Activated CD4-positive, alpha-beta T cell treated with anti-CD3 and anti-CD28 coated beads for 36 hours (primary cell): ENCODE measurements at regions not wholly inside any gene's neighbourhood (a gene's known extent, or its start where the extent isn't known, plus 50 kb on each side); places are given as distances from the start of the nearest gene placed in this dataset.
A peak's percentile ranks its signal among the peaks of the same experiment; 100 is the strongest.

ENCODE experiments used
- ATAC-seq: fragments of 200-7000 bp; cut with Tn5 transposase; one replicate; pipeline ENCODE4 v1.10.0; 2021; ENCODE audit warnings: mild to moderate bottlenecking, moderate library complexity
- CTCF ChIA-PET: fragments of 350-600 bp; sonication (Branson Sonifier 250); formaldehyde crosslinking; loops from one replicate; lab custom pipeline; 2021; ENCODE audit warnings: antibody characterized with exemption; lab: Charles Lee
- POLR2A ChIA-PET: fragments of 350-600 bp; sonication (Branson Sonifier 250); formaldehyde crosslinking; loops from one replicate; lab custom pipeline; 2021; ENCODE audit warnings: antibody characterized with exemption, inconsistent platforms; lab: Charles Lee
- DNase-seq: peaks from one replicate; pipeline ENCODE4 v3.0.0-alpha.2; 2020
- H3K27ac Mint-ChIP-seq: one replicate; pipeline ENCODE4 v1.8.0; 2021; ENCODE audit warnings: mixed read lengths
- H3K27me3 Mint-ChIP-seq: one replicate; pipeline ENCODE4 v1.8.0; 2021; ENCODE audit warnings: mixed read lengths
- H3K36me3 Mint-ChIP-seq: one replicate; pipeline ENCODE4 v1.8.0; 2021; ENCODE audit warnings: low read depth, mixed read lengths
- H3K4me1 Mint-ChIP-seq: one replicate; pipeline ENCODE4 v1.8.0; 2021; ENCODE audit warnings: mixed read lengths
- H3K4me3 Mint-ChIP-seq: one replicate; pipeline ENCODE4 v1.8.0; 2021; ENCODE audit warnings: mild to moderate bottlenecking, moderate library complexity, mixed read lengths
- H3K9me3 Mint-ChIP-seq: one replicate; pipeline ENCODE4 v1.8.0; 2021; ENCODE audit warnings: low read depth, mixed read lengths
- intact Hi-C, 2 experiments: fragments of 100-400 bp; cut with DNase I in 1 of 2; cut with micrococcal nuclease in 1 of 2; formaldehyde crosslinking; loops; one replicate each; pipeline versions ENCODE4 v1.14.2 to v1.15.1; 2022 to 2024; cut with DNase I, micrococcal nuclease

GRCh38 chr13:76707360-76707759, 178.8 kb downstream of the KCTD12 start:
- intact Hi-C loops = no loop called here
- ChIA-PET CTCF (interaction anchor here (0.6 to 0.7 kb wide), 2 partner anchors 44 to 235 kb away, joined by 3 read pairs; no protein-coding TSS in a partner anchor), POLR2A (no interaction called here)
- Mint-ChIP-seq H3K4me1 (no peaks in the 10 kb centered on the region), H3K4me3 (no peak overlapping the region), H3K27me3 (no peaks in the 10 kb centered on the region), H3K9me3 (no peaks in the 10 kb centered on the region), H3K27ac (no peak overlapping the region), H3K36me3 (no peaks in the 10 kb centered on the region)
- ATAC-seq (no peak), DNase-seq (no peak)

- CTCF ChIA-PET = interaction anchor here (0.6 kb wide), 1 partner anchor 685 kb away, joined by 4 read pairs; no protein-coding TSS in a partner anchor
- Mint-ChIP-seq H3K4me3 (no peak overlapping the region), H3K27me3 (peaks cover 2% of the 10 kb centered on the region), H3K4me1 (no peaks in the 10 kb centered on the region), H3K36me3 (no peaks in the 10 kb centered on the region), H3K9me3 (no peaks in the 10 kb centered on the region), H3K27ac (no peak overlapping the region)
- DNase-seq = no peak
- intact Hi-C loops = no loop called here
- POLR2A ChIA-PET = no interaction called here
- no peak for ATAC-seq
These were observed 182.4 kb downstream of the KCTD12 start for GRCh38 chr13:76703621-76704288.

DNA sequence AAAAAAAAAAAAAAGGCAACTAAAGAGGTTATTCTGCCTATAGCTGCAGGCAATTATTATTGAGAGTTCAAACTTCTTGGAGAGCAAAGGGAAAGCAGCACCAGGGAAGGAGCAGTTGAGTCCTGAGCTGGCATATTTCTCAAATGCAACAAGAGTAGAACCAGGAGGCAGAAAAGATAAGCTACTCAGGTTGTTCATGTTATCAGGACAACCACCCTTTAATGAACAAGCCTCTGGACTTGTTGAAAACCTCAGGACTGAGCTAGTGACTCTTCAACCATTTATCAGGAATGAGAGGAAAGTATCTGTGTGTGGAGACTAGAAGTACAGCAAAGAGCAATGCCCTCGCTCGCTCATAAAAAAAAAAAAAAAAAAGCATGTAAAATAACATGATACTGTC, 183.0 kb downstream of the KCTD12 start:
- H3K4me3 Mint-ChIP-seq = no peak overlapping the region
- H3K36me3 Mint-ChIP-seq = no peaks in the 10 kb centered on the region
- H3K27ac Mint-ChIP-seq = no peak overlapping the region
- intact Hi-C loops = no loop called here
- peaks cover 2% of the 10 kb centered on the region for H3K27me3 Mint-ChIP-seq
- H3K4me1 Mint-ChIP-seq = no peaks in the 10 kb centered on the region
- POLR2A ChIA-PET = no interaction called here
- no peaks in the 10 kb centered on the region for H3K9me3 Mint-ChIP-seq
- CTCF ChIA-PET = no interaction called here
- ATAC-seq = no peak
- no peak for DNase-seq

DNA sequence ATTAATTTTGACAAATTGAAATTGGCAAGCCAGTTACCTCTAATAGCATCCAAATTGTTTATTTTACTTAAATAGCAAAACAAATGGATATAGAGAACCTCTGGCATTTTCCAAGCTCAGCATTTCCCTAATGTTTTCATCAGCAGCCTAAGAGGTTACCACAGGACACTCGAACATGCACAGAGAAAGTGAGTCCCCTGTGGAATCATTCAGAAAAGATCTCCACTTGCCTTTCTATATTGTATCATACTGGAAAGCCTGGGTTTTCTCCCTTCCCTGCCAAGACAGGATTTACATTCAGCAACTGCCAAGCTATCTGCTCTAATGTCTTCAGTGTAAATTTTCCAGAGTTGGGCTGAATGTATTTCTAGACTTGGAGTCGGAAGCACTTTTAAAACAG, 188.9 kb downstream of the KCTD12 start:
- no peaks in the 10 kb centered on the region for H3K4me1 Mint-ChIP-seq
- DNase-seq = no peak
- CTCF ChIA-PET = interaction anchor here (0.6 kb wide), 1 partner anchor 1147 kb away, joined by 3 read pairs; no protein-coding TSS in a partner anchor

GRCh38 chr13:76696370-76696769, 189.8 kb downstream of the KCTD12 start:
- no peak overlapping the region for H3K27ac Mint-ChIP-seq
- no peak for ATAC-seq
- no peaks in the 10 kb centered on the region for H3K36me3 Mint-ChIP-seq
- ChIA-PET CTCF (interaction anchor here (1.6 kb wide), 1 partner anchor 208 kb away, joined by 5 read pairs; no protein-coding TSS in a partner anchor), POLR2A (no interaction called here)
- no peaks in the 10 kb centered on the region for H3K9me3 Mint-ChIP-seq
- no peaks in the 10 kb centered on the region for H3K4me1 Mint-ChIP-seq
- no peak overlapping the region for H3K4me3 Mint-ChIP-seq
- no peak for DNase-seq
- intact Hi-C loops = no loop called here
- peaks cover 8% of the 10 kb centered on the region for H3K27me3 Mint-ChIP-seq

More for the DNA sequence above, 188.9 kb downstream of the KCTD12 start:
- POLR2A ChIA-PET = no interaction called here
- ATAC-seq = no peak
- H3K27me3 Mint-ChIP-seq = peaks cover 8% of the 10 kb centered on the region
- no peaks in the 10 kb centered on the region for H3K36me3 Mint-ChIP-seq
- no peak overlapping the region for H3K4me3 Mint-ChIP-seq
- H3K27ac Mint-ChIP-seq = no peak overlapping the region
- H3K9me3 Mint-ChIP-seq = no peaks in the 10 kb centered on the region
- intact Hi-C loops = no loop called here

DNA sequence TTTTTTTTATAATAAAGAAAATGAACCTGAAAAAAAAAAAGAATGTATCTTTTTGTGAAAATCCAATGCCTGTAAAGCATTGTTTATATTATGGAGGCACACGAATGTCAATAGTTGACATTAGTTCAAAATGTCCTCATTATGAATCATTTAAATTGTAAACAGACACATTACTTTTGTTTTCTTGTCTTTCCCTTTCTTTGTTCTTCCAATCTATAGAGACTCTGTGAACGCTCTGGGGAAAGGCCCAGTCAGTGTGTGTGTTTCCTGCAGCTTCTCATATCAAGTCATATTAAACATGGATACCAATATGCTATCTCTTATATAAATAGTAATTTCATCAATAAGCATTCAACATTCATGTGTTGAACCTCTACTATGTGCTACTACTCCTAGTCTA, 193.1 kb downstream of the KCTD12 start:
- ChIA-PET POLR2A (no interaction called here), CTCF (interaction anchor here (1.1 kb wide), 1 partner anchor 24 kb away, joined by 3 read pairs; no protein-coding TSS in a partner anchor)
- H3K27ac Mint-ChIP-seq = no peak overlapping the region
- no peaks in the 10 kb centered on the region for H3K4me1 Mint-ChIP-seq
- ATAC-seq (no peak), DNase-seq (no peak)
- H3K9me3 Mint-ChIP-seq = no peaks in the 10 kb centered on the region
- H3K36me3 Mint-ChIP-seq = no peaks in the 10 kb centered on the region
- no peak overlapping the region for H3K4me3 Mint-ChIP-seq
- peaks cover 5% of the 10 kb centered on the region for H3K27me3 Mint-ChIP-seq
- intact Hi-C loops = no loop called here

DNA sequence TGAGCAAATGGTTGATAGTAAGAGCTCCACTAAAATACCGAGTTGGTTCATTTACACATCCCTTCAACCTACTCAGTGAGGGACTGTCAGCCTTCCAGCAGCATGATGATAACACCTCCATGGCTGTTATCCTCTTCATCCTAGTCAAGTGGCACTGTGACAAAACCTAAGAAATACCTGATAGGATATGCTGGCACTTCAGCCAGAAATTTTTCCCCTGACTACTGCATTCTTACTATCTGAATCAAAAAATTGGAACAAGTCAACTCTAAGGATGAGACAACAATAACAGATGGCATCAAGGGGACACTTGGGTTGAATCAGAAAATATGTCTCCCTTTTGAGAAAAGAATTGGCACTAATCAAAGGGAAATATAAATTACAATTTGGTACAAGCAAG, 193.9 kb downstream of the KCTD12 start:
- Mint-ChIP-seq H3K9me3 (no peaks in the 10 kb centered on the region), H3K36me3 (no peaks in the 10 kb centered on the region), H3K27ac (no peak overlapping the region), H3K27me3 (peaks cover 5% of the 10 kb centered on the region), H3K4me3 (no peak overlapping the region), H3K4me1 (no peaks in the 10 kb centered on the region)
- POLR2A ChIA-PET = no interaction called here
- ATAC-seq (no peak), DNase-seq (no peak)
- intact Hi-C loops = no loop called here
- CTCF ChIA-PET = interaction anchor here (1.1 kb wide), 1 partner anchor 23 kb away, joined by 3 read pairs; no protein-coding TSS in a partner anchor

DNA sequence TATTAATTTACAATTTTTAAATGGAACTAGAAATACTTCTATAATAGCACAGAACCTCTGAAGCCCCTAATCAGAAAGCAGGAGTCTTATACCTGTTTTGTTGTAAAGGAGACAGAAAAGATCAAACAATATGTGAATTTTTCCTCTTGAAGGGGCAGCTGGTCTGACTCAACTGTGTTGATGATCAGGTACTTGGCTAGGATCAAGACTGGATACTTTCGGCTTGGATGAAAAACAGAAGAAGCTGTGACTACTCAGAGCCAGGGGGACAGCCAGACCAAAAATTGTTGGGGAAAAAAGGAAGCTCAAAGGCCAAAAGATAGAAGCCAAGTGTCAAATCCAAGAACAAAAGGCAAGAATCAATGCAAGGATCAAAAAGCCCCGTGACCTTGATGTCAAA, 195.6 kb downstream of the KCTD12 start:
- POLR2A ChIA-PET = no interaction called here
- CTCF ChIA-PET = interaction anchor here (0.6 to 1.5 kb wide), 3 partner anchors 11 to 218 kb away, joined by 3 to 4 read pairs (median 3); no protein-coding TSS in a partner anchor

DNA sequence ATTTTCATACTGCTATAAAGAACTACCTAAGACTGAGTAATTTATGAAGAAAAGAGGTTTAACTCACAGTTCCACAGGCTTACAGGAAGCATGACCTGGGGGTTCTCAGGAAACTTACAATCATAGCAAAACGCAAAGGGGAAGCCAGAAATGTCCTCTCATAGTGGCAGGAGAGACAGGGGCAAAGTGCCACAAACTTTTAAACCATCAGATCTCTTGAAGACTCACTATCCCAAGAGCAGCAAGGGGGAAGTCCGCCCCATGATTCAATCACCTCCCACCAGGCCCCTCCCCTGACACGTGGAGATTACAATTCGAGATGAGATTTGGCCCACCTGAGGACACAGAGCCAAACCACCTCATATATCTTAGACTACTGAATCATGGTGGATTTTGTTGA, 198.7 kb downstream of the KCTD12 start:
- Mint-ChIP-seq H3K4me1 (no peaks in the 10 kb centered on the region), H3K4me3 (no peak overlapping the region), H3K36me3 (no peaks in the 10 kb centered on the region), H3K9me3 (no peaks in the 10 kb centered on the region), H3K27ac (no peak overlapping the region), H3K27me3 (peaks cover 2% of the 10 kb centered on the region)
- POLR2A ChIA-PET = no interaction called here
- intact Hi-C loops = no loop called here
- DNase-seq (peak; percentile 10), ATAC-seq (peak; percentile 16)
- CTCF ChIA-PET = no interaction called here

More for the DNA sequence above, 195.6 kb downstream of the KCTD12 start:
- no peaks in the 10 kb centered on the region for H3K27me3 Mint-ChIP-seq
- no peak overlapping the region for H3K27ac Mint-ChIP-seq
- H3K4me3 Mint-ChIP-seq = no peak overlapping the region
- H3K36me3 Mint-ChIP-seq = no peaks in the 10 kb centered on the region
- ATAC-seq (no peak), DNase-seq (no peak)
- intact Hi-C loops = no loop called here
- H3K4me1 Mint-ChIP-seq = no peaks in the 10 kb centered on the region
- H3K9me3 Mint-ChIP-seq = no peaks in the 10 kb centered on the region

- intact Hi-C loops = no loop called here
- peaks cover 2% of the 10 kb centered on the region for H3K27me3 Mint-ChIP-seq
- H3K4me1 Mint-ChIP-seq = no peaks in the 10 kb centered on the region
- DNase-seq (no peak), ATAC-seq (no peak)
- POLR2A ChIA-PET = no interaction called here
- H3K4me3 Mint-ChIP-seq = no peak overlapping the region
- CTCF ChIA-PET = no interaction called here
- H3K36me3 Mint-ChIP-seq = no peaks in the 10 kb centered on the region
- no peak overlapping the region for H3K27ac Mint-ChIP-seq
- no peaks in the 10 kb centered on the region for H3K9me3 Mint-ChIP-seq
These were observed 200.3 kb downstream of the KCTD12 start for GRCh38 chr13:76685938-76686337.

GRCh38 chr13:76684336-76684735, 201.9 kb downstream of the KCTD12 start:
- Mint-ChIP-seq H3K4me3 (no peak overlapping the region), H3K36me3 (no peaks in the 10 kb centered on the region), H3K9me3 (no peaks in the 10 kb centered on the region), H3K27me3 (peaks cover 2% of the 10 kb centered on the region), H3K4me1 (no peaks in the 10 kb centered on the region), H3K27ac (no peak overlapping the region)
- ATAC-seq (no peak), DNase-seq (no peak)
- CTCF ChIA-PET = interaction anchor here (0.5 kb wide), 1 partner anchor 567 kb away, joined by 4 read pairs; no protein-coding TSS in a partner anchor
- intact Hi-C loops = no loop called here
- POLR2A ChIA-PET = no interaction called here

DNA sequence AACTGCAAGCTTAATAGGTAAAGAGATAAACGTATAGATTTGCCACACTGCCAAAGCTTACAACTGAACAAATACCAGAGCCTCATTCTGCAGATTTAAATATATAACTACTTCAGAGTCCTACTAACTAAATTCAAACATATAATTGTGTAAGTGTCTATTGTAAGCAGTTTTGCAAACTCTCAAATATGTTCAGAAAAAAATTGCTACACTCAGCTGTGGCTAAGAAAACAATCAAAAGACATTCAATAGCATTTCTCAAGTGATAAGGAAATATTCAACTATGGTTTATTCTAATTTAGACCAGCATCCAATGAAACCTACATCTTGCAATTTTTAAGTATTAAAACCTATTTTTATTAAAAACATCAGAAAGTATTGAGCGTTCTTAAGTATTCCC, 202.4 kb downstream of the KCTD12 start:
- ChIA-PET POLR2A (no interaction called here), CTCF (interaction anchor here (0.5 kb wide), 1 partner anchor 567 kb away, joined by 4 read pairs; no protein-coding TSS in a partner anchor)
- Mint-ChIP-seq H3K4me3 (no peak overlapping the region), H3K4me1 (no peaks in the 10 kb centered on the region), H3K9me3 (no peaks in the 10 kb centered on the region), H3K36me3 (no peaks in the 10 kb centered on the region), H3K27me3 (peaks cover 2% of the 10 kb centered on the region), H3K27ac (no peak overlapping the region)
- ATAC-seq = no peak
- intact Hi-C loops = no loop called here
- DNase-seq = no peak
